Loucy (cell line): ENCODE measurements at regions not wholly inside any gene's neighbourhood (a gene's known extent, or its start where the extent isn't known, plus 50 kb on each side); places are given as distances from the start of the nearest gene placed in this dataset.

Experiments
- CTCF ChIP-seq: fragments of 200-600 bp; sonication (generic); conservative IDR thresholded peaks from 2 replicates; pipeline ENCODE4 v1.5.1; 2014; ENCODE audit warnings: mild to moderate bottlenecking, antibody characterized with exemption, low read length
- EZH2phosphoT487 ChIP-seq: fragments of 200-600 bp; IDR thresholded peaks from 2 replicates; pipeline ENCODE4 v1.6.1; 2018; ENCODE audit warnings: antibody characterized with exemption, mild to moderate bottlenecking, moderate library complexity, borderline replicate concordance

DNA sequence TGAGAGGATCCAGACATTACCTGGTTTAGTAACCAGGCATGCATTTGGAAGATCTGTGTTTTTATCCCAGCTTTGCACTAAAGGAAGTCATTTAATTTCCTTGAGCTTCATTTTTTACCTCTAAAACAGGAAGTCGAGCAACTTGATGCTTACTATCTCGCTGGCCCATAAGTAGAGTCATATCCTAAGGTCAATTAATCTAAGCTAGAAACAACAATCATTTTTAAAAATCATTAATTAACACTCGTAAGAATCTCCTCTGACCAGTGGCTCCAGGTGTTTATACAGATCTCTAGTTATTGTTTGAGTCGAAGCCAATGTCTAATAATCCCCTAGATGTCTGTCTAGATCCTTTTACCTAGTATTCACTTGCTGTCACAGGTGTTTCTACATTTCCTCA lies 355.8 kb upstream of the DCN start:
- TF ChIP-seq CTCF (no peak), EZH2phosphoT487 (no peak)
